ENCODE measurements at regions not wholly inside any gene's neighbourhood (a gene's known extent, or its start where the extent isn't known, plus 50 kb on each side); places are given as distances from the start of the nearest gene placed in this dataset.

GRCh38 chr6:15980801-15981200 lies 148.1 kb upstream of the MYLIP start:
- TF ChIP-seq ZNF274 (IDR thresholded peaks at IDR 0.05; ENCODE audit: low read length), result no peak
- TF ChIP-seq ZNF274 (tag by site-specific recombination; IDR thresholded peaks at IDR 0.05; ENCODE audit: borderline replicate concordance), result no peak
- no peak for TF ChIP-seq IKZF3 (tag by site-specific recombination; IDR thresholded peaks at IDR 0.05)
- TF ChIP-seq KLF1 (tag by site-specific recombination; IDR thresholded peaks at IDR 0.05), result no peak
- TF ChIP-seq CTCF (tag by site-specific recombination; IDR thresholded peaks at IDR 0.05), result no peak
- no peak for TF ChIP-seq GLIS2 (tag by site-specific recombination; IDR thresholded peaks at IDR 0.05)
- no peak for TF ChIP-seq ZNF555 (tag by site-specific recombination; conservative IDR thresholded peaks at IDR 0.05)
- TF ChIP-seq ZNF571 (tag by site-specific recombination; IDR thresholded peaks at IDR 0.05), result no peak
- no peak for TF ChIP-seq ZFP41 (tag by site-specific recombination; IDR thresholded peaks at IDR 0.05; ENCODE audit: borderline replicate concordance)
- TF ChIP-seq TRIM28 (IDR thresholded peaks at IDR 0.05; ENCODE audit: borderline replicate concordance, low read length), result no peak
- no peak for TF ChIP-seq ZNF324 (tag by site-specific recombination; IDR thresholded peaks at IDR 0.05)
- TF ChIP-seq, protein P1, sequence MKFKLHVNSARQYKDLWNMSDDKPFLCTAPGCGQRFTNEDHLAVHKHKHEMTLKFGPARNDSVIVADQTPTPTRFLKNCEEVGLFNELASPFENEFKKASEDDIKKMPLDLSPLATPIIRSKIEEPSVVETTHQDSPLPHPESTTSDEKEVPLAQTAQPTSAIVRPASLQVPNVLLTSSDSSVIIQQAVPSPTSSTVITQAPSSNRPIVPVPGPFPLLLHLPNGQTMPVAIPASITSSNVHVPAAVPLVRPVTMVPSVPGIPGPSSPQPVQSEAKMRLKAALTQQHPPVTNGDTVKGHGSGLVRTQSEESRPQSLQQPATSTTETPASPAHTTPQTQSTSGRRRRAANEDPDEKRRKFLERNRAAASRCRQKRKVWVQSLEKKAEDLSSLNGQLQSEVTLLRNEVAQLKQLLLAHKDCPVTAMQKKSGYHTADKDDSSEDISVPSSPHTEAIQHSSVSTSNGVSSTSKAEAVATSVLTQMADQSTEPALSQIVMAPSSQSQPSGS (tag by site-specific recombination; IDR thresholded peaks at IDR 0.05; ENCODE audit: low read depth), result no peak
- no peak for TF ChIP-seq ZNF426 (tag by site-specific recombination; IDR thresholded peaks at IDR 0.05)
- no peak for TF ChIP-seq ZNF670 (tag by site-specific recombination; IDR thresholded peaks at IDR 0.05; ENCODE audit: low read depth)
- no peak for TF ChIP-seq BCL11A (tag by site-specific recombination; IDR thresholded peaks at IDR 0.05; ENCODE audit: low read depth)
